ENCODE measurements at regions not wholly inside any gene's neighbourhood (a gene's known extent, or its start where the extent isn't known, plus 50 kb on each side); places are given as distances from the start of the nearest gene placed in this dataset.

DNA sequence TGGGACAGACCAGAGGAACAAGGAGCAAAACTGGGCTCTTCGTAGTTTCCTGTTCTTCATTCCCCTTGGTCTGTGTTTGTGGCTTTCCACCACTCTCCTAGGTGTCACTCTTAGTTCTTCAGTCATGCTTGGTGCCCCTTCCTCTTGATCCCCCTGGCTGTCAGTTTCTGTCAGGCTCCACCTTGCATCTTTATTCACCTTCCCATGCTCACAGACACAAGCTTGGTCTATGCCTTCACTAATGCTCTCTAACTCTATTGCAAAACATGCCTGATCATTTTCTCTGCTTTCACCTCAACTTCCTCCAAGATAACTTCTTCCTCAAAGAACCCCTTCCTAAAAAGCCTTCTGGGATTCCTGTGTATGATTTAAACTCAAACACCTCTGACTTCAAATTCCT, 122.9 kb downstream of the GLUL start:
- no peak for DNase-seq (ENCODE audit: insufficient read length, low spot score, missing footprints)
- Histone ChIP-seq H3K4me1 (ENCODE audit: insufficient read depth, low read length) (no peaks in the 10 kb centered on the region), H2AFZ (ENCODE audit: low read length) (no peak overlapping the region), H3K27ac (ENCODE audit: low read depth, low read length) (no peak overlapping the region), H3K9me3 (ENCODE audit: low read depth, low read length) (no peaks in the 10 kb centered on the region), H3K27me3 (ENCODE audit: insufficient read depth, low read length) (no peaks in the 10 kb centered on the region), H3K4me2 (ENCODE audit: insufficient read depth, low read length) (no peak overlapping the region), H3K4me3 (ENCODE audit: insufficient read depth, low read length) (no peak overlapping the region), H3K79me2 (ENCODE audit: insufficient read depth, low read length) (no peaks in the 10 kb centered on the region), H3K36me3 (ENCODE audit: insufficient read depth, low read length) (no peaks in the 10 kb centered on the region), H4K20me1 (ENCODE audit: insufficient read depth, low read length) (no peaks in the 10 kb centered on the region)
- TF ChIP-seq, protein P1, sequence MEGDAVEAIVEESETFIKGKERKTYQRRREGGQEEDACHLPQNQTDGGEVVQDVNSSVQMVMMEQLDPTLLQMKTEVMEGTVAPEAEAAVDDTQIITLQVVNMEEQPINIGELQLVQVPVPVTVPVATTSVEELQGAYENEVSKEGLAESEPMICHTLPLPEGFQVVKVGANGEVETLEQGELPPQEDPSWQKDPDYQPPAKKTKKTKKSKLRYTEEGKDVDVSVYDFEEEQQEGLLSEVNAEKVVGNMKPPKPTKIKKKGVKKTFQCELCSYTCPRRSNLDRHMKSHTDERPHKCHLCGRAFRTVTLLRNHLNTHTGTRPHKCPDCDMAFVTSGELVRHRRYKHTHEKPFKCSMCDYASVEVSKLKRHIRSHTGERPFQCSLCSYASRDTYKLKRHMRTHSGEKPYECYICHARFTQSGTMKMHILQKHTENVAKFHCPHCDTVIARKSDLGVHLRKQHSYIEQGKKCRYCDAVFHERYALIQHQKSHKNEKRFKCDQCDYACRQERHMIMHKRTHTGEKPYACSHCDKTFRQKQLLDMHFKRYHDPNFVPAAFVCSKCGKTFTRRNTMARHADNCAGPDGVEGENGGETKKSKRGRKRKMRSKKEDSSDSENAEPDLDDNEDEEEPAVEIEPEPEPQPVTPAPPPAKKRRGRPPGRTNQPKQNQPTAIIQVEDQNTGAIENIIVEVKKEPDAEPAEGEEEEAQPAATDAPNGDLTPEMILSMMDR (IDR thresholded peaks at IDR 0.05; ENCODE audit: extremely low read depth, low read depth, low read length): no peak

DNA sequence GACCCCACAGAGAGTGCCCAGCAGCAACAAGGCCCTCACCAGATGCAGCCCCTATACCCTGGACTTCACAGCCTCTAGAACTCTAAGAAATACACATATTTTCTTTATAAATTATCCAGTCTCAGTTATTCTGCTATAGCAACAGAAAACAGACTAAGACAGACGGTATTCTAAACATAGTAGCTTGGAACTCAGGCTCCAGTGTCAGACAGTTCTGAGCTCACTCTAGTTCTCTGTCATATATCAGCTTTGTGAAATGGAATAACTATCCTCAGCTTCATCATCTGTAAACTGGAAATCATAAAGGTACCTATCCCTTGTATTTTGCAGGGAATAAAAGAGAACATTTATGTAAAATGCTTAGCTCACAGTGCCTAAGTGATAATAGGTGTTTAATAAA, 127.4 kb downstream of the GLUL start:
- H3K4me2 ChIP-seq (ENCODE audit: insufficient read depth, low read length): no peak overlapping the region
- H3K27me3 ChIP-seq (ENCODE audit: insufficient read depth, low read length): no peaks in the 10 kb centered on the region
- TF ChIP-seq, protein P1 (IDR thresholded peaks at IDR 0.05; ENCODE audit: extremely low read depth, low read depth, low read length): no peak
- H3K36me3 ChIP-seq (ENCODE audit: insufficient read depth, low read length): no peaks in the 10 kb centered on the region
- no peaks in the 10 kb centered on the region for H4K20me1 ChIP-seq (ENCODE audit: insufficient read depth, low read length)
- H3K4me3 ChIP-seq (ENCODE audit: insufficient read depth, low read length): no peak overlapping the region
- no peaks in the 10 kb centered on the region for H3K9me3 ChIP-seq (ENCODE audit: low read depth, low read length)
- H3K27ac ChIP-seq (ENCODE audit: low read depth, low read length): no peak overlapping the region
- no peak overlapping the region for H2AFZ ChIP-seq (ENCODE audit: low read length)
- peaks cover 1% of the 10 kb centered on the region for H3K4me1 ChIP-seq (ENCODE audit: insufficient read depth, low read length)
- DNase-seq (ENCODE audit: insufficient read length, low spot score, missing footprints): no peak
- H3K79me2 ChIP-seq (ENCODE audit: insufficient read depth, low read length): no peaks in the 10 kb centered on the region

DNA sequence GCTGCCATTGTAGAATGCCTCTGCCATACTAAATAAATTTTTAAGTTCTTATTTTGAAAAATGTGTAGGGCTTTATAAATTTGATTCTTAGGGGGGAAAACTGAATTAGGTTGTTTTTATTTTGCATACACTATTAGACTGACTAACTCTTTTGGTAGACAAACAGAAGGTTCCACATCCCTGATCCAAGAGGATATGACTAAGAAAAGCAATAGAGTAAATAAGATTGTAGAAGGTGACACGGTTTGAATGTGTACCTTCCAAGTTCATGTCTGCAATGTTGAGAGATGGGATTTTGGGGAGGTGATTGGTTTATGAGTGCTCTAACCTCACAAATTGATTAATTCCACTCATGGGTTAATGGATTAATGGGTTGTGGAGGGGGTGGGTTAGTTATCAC, 127.9 kb downstream of the GLUL start:
- no peak overlapping the region for H2AFZ ChIP-seq (ENCODE audit: low read length)

DNA sequence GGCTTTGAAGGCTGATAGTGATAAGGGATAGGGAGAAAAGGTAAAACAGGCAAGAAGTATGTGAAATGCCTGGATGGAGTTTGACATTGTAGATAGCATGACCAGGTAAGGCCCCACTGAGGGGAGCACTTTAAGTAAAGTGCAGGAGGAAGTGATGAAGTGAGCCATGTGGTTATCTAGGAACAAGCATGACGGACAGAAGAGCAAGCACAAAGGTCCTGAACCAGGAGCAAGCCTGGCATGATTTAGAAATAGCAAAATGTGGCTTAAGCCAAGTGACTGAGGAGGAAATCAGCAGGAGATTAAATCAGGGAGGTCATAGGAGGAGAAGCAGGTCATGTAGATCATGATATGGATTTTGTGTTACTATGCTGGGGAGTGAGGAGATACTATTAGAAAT, 129.2 kb downstream of the GLUL start:
- Histone ChIP-seq H3K9me3 (ENCODE audit: low read depth, low read length) (no peaks in the 10 kb centered on the region), H3K27ac (ENCODE audit: low read depth, low read length) (no peak overlapping the region), H3K4me2 (ENCODE audit: insufficient read depth, low read length) (no peak overlapping the region), H3K27me3 (ENCODE audit: insufficient read depth, low read length) (no peaks in the 10 kb centered on the region), H2AFZ (ENCODE audit: low read length) (no peak overlapping the region), H3K4me3 (ENCODE audit: insufficient read depth, low read length) (no peak overlapping the region), H3K36me3 (ENCODE audit: insufficient read depth, low read length) (no peaks in the 10 kb centered on the region), H3K79me2 (ENCODE audit: insufficient read depth, low read length) (no peaks in the 10 kb centered on the region), H4K20me1 (ENCODE audit: insufficient read depth, low read length) (no peaks in the 10 kb centered on the region), H3K4me1 (ENCODE audit: insufficient read depth, low read length) (peaks cover 3% of the 10 kb centered on the region)
- TF ChIP-seq, protein P1 (IDR thresholded peaks at IDR 0.05; ENCODE audit: extremely low read depth, low read depth, low read length): no peak
- DNase-seq (ENCODE audit: insufficient read length, low spot score, missing footprints): no peak

More for the DNA sequence above, 127.9 kb downstream of the GLUL start:
- Histone ChIP-seq H3K9me3 (ENCODE audit: low read depth, low read length) (no peaks in the 10 kb centered on the region), H3K4me2 (ENCODE audit: insufficient read depth, low read length) (no peak overlapping the region), H3K79me2 (ENCODE audit: insufficient read depth, low read length) (no peaks in the 10 kb centered on the region), H3K27me3 (ENCODE audit: insufficient read depth, low read length) (no peaks in the 10 kb centered on the region), H3K27ac (ENCODE audit: low read depth, low read length) (no peak overlapping the region), H3K4me3 (ENCODE audit: insufficient read depth, low read length) (no peak overlapping the region), H3K4me1 (ENCODE audit: insufficient read depth, low read length) (peaks cover 3% of the 10 kb centered on the region), H4K20me1 (ENCODE audit: insufficient read depth, low read length) (no peaks in the 10 kb centered on the region), H3K36me3 (ENCODE audit: insufficient read depth, low read length) (no peaks in the 10 kb centered on the region)
- TF ChIP-seq, protein P1 (IDR thresholded peaks at IDR 0.05; ENCODE audit: extremely low read depth, low read depth, low read length): no peak
- DNase-seq (ENCODE audit: insufficient read length, low spot score, missing footprints): no peak

Data from osteoblast (primary cell).